NCI-H748 (cell line): ENCODE measurements at regions not wholly inside any gene's neighbourhood (a gene's known extent, or its start where the extent isn't known, plus 50 kb on each side); places are given as distances from the start of the nearest gene placed in this dataset.

Experiments used
- DNase-seq: peaks from one replicate; lab custom pipeline; 2025; ENCODE audit not compliant: unreplicated experiment; lab: John Stamatoyannopoulos, UW

DNA sequence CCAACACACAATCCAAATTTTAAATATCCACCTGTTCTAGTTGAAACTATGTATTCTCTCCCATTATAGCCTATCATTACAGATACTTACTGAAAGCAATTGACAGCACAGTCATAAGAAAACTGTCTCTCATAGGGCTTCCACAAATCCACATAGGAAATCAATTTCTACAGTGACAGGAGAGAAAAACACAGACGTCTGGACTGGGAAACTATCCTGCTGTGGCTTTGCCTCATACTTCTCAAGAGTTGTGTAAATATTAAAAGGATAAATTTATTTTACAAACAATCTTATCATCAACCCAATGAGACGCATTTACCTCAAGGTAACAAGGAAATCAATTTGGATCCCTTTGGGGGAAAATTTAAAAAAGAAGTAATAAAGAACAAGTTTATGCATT lies 517.5 kb downstream of the EFNA5 start:
- DNase-seq = no peak

DNA sequence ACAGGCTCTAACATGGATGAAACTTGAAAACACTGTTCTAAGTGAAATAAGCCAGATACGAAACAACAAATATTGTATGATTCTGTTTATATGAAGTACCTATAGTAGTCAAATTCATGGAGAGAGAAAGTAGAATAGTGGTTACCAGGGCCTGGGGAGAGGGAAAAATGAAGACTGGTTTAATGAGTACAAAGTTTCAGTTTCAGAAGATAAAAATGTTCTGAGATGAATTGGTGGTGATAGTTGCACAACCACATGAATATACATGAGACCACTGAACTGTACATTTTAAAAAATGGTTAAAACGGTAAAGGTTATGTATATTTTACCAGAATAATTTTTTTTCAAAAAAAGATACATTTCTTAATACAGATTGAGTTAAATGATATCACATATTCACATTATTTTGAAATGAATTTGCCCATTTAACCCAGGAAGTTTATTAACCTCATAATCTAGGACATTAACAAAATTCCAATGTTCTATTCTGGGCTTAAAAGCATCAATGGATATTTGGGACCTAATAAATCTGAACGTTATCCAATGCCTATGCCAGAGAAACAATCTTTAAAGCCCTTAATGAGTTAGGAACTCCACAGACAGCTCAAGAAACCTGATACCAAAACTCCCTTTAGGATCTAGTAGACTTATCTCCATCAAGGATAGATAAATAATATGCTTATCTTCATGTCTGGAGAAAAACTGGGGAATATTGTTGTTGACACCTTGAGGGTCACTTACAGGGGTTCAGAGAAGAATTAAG lies 521.3 kb downstream of the EFNA5 start:
- DNase-seq = no peak

DNA sequence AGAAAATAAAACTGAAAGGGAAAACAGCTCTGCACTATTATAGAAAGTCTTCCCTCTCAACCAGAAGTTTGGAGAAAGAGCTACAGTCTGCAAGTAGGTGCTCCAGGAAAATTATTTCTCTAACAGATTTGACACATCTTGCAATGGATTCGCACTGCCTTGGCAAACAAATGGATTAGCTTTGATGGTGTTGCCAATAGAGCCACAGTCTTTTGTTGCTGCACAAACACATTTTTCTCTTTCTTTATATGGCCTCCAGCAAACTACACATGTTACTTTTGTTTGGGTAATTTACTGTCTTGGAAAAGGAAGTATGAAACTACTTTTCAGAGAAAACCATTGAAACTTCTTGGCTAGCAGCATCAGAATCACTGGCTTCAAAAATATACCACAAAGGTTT lies 523.1 kb downstream of the EFNA5 start:
- DNase-seq = no peak

DNA sequence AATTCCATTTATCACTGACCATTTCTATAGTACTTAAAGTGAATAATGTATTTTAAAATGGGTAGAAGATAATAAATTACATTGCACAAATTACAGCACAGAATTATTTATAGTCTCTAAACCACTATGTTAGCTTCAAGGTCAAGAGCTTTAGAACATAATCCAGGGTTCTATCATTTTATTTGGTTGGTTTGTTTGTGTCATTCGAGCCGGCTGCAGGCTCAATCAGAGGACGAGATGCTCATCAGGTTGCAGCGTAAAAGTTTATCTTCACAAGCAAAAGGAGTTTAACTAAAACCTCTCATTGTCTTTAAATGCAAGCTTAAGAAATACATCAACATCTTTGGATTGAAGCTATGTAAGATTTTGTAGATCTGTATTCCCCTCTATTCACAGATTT lies 523.8 kb downstream of the EFNA5 start:
- no peak for DNase-seq

DNA sequence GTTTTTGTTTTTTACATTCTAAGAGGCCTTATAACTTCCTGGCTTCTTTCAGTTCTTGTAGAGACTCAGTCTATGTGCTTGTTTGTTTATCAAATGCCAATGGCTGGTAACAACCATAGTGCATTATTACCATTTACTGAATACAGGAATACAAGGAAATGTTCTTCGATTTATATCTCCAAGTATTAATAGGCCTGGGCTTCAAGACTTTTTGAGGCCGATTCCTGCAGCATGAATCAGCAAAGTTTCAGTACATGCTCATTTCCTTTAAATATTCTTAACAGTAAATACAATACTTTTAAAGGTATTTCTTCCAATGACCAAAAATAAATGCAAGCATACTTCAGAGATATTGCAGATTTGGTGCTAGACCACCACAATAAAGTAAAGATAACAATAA lies 535.3 kb downstream of the EFNA5 start:
- no peak for DNase-seq

DNA sequence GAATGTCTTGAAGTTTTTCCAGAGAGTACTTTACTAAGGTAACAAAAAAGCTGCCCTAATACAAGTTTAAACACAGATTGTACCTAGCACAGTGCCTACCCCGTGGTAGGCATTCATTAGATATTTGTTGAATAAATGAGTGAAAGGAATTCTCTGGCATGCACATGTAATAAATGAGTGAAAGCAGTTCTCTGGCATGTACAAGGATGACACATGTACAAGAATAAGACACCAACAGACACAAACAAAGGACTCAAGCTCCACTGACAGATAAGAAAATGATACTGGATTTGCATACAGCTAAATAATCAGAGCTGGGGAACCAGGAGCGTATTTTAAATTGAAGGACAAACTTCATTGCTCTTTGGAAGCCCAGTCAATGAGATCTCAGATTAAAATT lies 535.8 kb downstream of the EFNA5 start:
- no peak for DNase-seq

DNA sequence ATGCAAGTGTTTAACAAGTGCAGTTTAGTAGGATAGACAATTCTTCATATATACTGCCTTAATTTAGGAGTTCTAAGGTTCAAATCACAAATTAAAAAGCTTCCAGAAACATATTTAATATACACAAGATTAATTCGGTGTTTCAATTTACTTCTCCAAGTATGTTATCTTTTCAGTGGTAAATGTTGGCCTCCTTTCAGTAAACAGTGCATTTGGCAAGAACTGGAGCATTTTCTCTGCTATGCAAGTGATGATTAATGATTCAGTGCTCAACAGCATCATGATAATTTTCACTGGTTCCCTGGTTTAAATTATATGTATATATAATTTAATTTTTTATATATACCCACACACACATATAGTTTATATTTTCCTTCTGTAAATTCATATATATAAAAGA lies 541.7 kb downstream of the EFNA5 start:
- no peak for DNase-seq

DNA sequence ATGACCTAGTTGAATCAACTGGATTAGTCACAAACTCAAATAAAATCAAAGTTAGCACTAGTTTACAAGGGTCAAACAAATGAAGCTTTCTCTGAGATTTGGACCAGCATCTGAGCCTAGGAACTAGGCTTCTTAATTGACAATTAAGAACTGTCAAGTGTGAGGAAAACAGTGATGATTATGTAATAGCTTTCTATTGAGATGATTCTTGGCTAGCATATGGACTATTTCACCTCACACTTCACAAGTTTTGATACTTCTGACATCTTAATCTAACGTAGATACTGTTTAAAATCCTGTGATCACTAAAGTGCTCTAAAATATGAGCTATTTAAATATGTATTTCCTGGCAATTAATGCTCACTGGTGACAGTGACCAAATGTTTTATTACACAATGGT lies 542.9 kb downstream of the EFNA5 start:
- DNase-seq = no peak

DNA sequence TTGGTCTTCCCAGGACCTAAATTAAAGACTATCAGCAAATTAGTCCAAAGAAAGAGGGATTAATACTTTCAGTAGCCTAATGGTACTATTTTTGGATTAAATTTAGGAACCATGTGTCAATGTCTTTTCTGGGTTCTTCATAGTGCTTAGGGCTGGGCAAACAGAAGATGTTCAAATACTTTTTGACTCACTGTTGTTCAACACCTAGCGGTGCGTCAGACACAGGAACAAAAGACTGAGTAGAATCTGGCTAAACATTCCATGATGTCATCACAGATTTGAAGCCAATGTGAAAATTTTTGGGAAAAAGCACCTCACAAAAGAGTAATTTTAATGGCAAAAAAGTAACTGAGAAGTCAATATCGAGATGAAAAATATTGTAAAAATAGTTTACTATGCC lies 544.4 kb downstream of the EFNA5 start:
- DNase-seq = no peak

DNA sequence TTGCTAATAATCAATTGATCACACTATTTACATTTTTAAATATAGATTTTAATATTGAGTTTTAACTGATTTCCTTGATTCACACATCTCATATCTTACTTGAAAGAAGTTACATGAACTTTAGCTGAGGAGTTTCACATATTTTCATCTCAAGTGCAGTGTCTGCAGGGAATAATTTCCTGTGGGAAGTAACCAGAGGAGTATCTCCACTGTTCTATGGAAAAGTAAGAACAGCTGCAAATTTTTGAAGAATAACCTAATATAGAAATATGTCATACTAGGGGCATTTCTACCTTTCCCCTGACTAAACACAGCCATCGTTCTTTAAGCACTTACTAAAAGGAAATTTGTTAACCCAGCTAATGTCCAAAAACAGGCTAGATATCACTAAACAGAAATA lies 546.4 kb downstream of the EFNA5 start:
- DNase-seq = no peak

DNA sequence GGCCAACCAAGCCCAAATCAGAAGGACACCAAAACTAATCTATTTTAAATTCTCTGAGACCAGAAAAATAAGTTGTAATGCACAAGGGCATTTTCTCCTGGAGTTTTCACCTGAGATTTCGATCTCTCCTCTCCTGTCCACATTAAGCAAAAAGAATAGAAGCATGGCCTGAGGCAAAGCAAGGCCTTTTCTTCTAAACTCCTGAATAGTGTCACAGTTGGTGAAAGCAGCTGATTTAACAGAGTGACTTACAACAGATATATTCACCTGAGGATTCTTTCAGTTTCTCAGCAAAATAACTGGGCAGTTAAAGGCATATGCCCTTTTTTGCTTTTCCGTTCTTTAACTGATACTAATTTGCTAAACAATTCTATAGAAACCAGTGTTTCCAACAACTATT lies 547.7 kb downstream of the EFNA5 start:
- no peak for DNase-seq

DNA sequence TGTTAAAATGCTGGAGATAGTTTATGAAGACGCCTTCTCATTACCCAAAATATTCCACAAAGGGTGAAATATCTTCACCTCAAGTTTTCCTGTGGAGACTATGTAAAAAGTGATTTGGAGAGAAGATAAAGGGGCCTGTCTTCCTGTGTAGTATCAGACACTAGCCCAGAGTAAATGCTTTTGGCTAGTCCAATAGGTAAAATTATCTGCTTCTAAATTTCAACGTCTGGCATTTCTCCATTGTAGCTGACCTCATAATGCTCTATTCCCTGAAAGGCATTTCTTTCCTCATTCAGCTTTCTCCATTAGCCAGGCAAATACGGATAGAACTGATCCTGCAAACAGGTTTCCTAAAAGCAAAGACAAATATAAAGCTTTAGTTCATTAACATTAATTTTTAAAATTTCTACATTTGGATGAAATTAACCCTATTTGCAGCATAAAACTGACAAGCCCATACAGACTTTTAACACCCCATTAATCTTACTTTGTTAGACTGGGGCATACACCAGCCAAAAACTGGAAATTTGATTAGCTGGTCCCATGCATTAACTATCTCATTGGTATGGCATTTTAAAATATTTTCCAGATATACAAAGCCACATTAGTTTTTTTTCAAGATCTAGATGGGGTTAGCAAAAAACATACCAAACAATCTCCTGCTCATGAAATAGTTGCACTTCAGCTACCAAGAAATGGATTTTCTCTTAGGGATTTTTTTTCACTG lies 548.8 kb downstream of the EFNA5 start:
- no peak for DNase-seq

DNA sequence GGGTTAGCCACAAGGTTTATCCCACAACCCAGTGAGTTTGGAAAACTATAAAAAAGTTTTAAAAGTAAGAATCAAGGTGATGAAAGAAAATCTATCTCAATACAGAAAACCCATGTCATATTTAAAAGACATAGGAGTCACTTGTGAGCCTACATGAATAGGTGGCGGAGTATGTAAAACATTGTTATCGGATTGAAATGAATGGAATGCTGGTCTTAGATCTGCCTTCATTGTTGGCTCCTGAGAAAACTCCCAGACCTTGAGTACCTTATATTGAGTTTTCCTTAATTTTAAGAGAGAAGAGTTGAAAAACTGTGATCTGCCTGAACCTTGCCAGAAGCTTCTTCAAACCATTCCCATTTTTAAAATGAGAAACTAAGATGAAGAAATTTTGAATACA lies 551.1 kb downstream of the EFNA5 start:
- no peak for DNase-seq

DNA sequence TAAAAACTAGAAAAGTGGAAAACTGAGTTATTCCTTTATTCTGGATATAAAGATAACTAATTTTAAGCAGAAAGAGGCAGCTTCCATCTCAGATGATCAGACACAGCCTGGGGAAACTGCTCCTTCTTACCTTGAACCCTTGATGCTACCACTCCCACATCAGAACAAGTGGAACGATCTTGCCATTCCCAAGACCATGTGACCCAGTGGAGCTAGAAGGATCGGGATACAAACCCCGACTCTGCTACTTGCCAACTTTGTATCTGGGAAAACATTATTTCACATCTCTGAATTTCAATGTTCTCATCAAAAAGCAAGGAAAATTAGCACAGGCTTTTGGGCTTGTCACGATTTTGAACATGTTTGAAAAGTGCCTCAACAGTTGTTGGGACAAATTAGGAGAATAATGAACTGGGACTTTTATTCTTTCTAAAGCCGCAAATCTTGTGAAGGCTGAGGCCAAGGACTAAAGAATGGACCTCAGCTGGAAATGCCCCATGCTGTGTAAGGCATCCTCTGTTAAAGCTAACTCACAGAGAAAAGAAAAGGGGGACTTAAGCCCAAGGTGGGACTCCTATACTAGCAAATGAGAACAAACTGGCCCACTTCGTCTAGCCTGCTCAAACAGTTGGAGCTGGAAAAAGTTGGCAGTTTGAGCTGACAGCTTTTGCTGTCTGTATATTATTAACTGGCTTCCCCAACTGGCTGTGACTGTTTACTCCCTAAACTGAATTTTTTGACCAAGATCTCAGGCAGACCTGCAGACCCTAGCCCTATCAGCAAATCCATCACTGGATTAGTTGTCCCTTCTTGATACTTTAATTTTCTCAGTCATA lies 552.3 kb downstream of the EFNA5 start:
- DNase-seq = no peak

DNA sequence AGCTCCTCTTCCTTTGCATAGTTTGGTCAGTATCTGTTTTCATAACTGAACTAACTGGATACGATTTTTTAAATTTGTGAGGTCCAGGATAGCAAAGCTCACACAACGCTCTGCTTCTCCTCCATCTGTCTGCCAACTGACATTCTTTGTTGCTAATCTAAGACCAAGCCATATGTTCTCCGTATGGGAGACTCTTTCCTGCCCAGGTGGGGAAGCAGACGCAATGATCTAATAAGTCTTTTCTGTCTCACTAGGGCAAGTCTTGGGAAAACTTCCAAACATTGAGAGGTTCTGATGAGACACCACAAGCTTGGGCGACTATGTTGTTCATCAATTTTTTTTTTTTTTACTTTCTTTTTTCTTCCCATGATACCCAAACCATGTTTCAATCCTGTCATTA lies 558.5 kb downstream of the EFNA5 start:
- no peak for DNase-seq

DNA sequence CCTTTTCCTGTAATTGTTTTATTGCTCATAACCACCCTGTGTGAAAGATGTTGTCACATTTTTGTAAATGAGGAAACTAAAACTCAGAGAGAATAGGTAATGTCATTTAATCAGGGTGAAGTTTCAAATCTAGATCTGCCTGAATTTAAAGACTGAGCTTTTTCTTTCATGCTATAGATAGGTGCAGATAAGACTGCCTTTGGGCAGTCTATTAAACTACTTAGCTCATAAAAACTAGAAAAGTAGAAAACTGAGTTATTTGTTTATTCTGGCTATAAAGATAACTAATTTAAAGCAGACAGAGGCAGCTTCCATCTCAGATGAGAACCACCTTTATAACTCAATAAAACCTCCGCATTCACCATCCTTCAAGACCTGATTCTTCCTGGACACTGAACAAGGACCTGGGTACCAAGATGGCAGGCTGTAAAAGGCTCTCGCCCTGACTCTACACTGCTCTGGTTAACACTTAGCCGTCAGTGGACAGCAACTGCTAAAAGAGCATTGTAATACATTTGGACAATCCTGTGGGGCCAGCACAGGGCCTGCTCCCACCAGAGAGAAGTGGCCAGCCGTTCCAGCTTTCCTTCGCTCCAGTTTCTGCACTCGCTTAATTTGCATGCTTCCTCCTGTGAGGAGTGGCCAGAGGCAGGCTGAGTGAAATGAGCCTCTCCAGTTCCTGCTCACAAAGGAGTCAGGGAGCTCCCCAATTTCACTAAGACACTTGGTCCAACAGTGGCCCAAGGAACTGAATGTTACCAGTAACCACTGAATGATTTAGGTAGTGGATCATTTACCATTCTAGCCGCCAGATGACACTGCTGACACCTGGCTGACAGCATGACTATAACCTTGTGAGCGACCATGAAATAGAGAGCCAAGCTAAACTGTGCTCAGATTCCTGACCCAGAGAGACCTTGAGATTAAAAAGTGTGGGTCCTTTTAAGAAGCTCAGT lies 566.4 kb downstream of the EFNA5 start:
- no peak for DNase-seq

DNA sequence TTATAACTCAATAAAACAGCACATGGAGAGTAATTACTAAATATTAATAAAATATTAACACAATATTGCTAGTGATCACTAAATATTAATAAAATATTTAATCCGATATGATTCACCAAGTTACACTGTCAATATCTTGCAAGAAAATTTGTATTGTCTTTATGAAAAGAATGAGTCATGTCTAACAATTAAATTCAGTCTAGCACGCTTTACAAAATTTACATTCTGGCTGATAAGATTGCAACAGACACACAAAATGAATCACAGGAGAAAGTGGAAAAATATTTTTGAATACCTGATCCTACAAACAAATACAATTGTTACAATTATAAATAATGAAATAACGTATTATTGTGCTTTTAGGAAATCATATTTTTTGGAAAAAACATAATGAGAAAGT lies 567.2 kb downstream of the EFNA5 start:
- no peak for DNase-seq

DNA sequence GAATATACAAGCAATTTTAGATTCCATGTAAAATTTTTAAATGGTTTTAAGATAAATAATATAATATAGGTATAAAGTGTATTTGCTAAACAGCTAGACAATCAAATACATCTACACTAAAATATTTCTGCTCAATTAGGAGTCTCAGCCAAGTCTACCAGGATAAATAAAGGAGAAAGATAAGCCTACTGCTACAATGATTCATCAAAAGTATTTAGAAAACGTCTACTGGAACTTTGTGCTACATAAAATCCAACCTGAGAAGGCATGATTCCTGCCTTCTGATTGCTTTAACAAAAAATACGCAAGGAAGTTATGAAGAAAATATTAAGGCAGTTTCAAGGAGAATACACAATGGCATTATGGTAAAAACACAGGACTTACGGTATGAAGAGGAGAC lies 570.6 kb downstream of the EFNA5 start:
- no peak for DNase-seq

DNA sequence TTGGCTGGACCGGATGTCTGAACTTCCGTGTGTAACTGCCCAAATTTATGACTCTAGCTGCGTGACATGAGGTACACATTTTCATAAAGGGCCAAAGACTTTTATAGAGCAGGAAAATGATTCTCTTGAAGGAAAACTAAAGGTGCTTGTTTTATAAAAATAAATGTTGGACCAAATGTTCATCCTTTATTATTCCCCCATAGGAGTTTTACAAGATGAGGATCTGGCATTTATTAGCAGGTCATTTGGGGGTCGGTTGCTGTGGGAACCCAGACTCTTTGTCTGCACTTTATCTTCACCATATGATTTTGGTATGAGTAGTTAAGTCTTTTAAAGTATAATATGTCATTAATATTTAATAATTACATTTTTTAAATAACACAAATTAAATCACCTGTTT lies 571.2 kb downstream of the EFNA5 start:
- no peak for DNase-seq

DNA sequence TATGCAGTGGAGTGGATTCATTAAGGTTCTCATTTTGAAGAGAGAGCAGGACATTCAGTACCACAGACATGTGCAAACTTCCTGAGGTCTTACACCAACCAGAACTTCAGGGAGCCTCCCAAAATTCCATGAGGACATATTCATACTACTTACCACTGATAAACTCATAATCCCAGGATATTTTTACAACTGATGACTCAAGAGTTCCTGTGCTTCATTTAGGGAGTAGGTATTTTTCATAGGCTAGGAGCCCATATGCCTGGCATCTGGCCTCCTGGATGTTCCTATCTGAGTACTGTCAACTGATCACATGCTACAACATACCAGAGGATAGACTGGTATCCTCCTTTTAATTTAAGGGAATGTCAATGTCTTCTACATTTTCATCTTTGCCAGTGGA lies 578.0 kb downstream of the EFNA5 start:
- DNase-seq = no peak

DNA sequence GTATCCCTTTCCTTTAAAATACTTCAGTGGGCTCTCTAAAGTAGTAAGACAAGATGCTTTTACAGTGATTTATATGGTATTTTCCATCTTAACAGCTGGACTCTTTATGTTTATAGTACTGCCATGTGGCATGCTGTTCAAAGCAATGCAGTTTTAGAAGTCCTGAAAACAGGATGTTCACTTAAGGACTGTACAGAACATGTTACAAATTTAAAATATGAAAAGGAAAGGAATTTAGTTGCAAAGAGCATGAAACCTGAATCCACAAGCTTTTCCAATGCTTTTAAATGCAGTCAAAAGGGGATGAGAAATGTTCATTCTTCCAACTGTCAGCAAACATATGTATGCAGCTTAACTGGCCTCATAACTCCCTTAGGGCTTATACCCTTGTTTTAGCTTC lies 580.2 kb downstream of the EFNA5 start:
- no peak for DNase-seq
